Neural cell (in vitro differentiated cells): ENCODE measurements at regions not wholly inside any gene's neighbourhood (a gene's known extent, or its start where the extent isn't known, plus 50 kb on each side); places are given as distances from the start of the nearest gene placed in this dataset.
A peak's percentile ranks its signal among the peaks of the same experiment; 100 is the strongest.

ENCODE experiments used
- H2AFZ ChIP-seq: fragments of 200-600, 300-800 bp; sonication (generic), shearing (Covaris generic); 2 replicates; pipeline ENCODE4 v1.6.0; 2014; ENCODE audit warnings: low read depth, mild to moderate bottlenecking, antibody characterized with exemption, low read length, moderate library complexity
- H3F3A ChIP-seq: fragments of 200-600 bp; shearing (Covaris generic); 2 replicates; pipeline ENCODE4 v1.6.1; 2016; ENCODE audit warnings: mild to moderate bottlenecking, moderate library complexity, mixed read lengths, antibody characterized with exemption, low read length; ENCODE audit not compliant: insufficient read depth, poor library complexity, severe bottlenecking
- H3K27ac ChIP-seq: fragments of 200-600, 300-800 bp; sonication (generic), shearing (Covaris generic); 2 replicates; pipeline ENCODE4 v1.5.1; 2014; ENCODE audit warnings: mild to moderate bottlenecking, low read length, moderate library complexity
- H3K27me3 ChIP-seq: fragments of 300-800, 200-600 bp; sonication (generic), shearing (Covaris generic); 2 replicates; pipeline ENCODE4 v1.6.0; 2014; ENCODE audit warnings: mild to moderate bottlenecking, low read depth, low read length, moderate library complexity; ENCODE audit not compliant: insufficient read depth
- H3K36me3 ChIP-seq: fragments of 300-800, 200-600 bp; sonication (generic), shearing (Covaris generic); 2 replicates; pipeline ENCODE4 v1.5.1; 2014; ENCODE audit warnings: mild to moderate bottlenecking, antibody characterized with exemption, low read length, moderate library complexity; ENCODE audit not compliant: insufficient read depth
- H3K4me2 ChIP-seq: fragments of 300-800, 200-600 bp; sonication (generic), shearing (Covaris generic); 2 replicates; pipeline ENCODE4 v1.6.0; 2014; ENCODE audit warnings: mild to moderate bottlenecking, low read length
- H3K4me3 ChIP-seq: fragments of 300-800, 200-600 bp; sonication (generic), shearing (Covaris generic); 2 replicates; pipeline ENCODE4 v1.5.1; 2014; ENCODE audit warnings: mild to moderate bottlenecking, low read length, moderate library complexity
- H3K79me2 ChIP-seq: fragments of 200-600 bp; shearing (Covaris generic); replicated peaks from 2 replicates; pipeline ENCODE4 v1.6.0; 2014; ENCODE audit warnings: mild to moderate bottlenecking, low read length, moderate library complexity; ENCODE audit not compliant: insufficient read depth
- H3K9ac ChIP-seq: fragments of 300-800, 200-600 bp; sonication (generic), shearing (Covaris generic); 2 replicates; pipeline ENCODE4 v1.6.1; 2016; ENCODE audit warnings: mild to moderate bottlenecking, low read length, mixed read lengths
- H3K9me2 ChIP-seq: fragments of 200-600 bp; shearing (Covaris generic); 2 replicates; pipeline ENCODE4 v1.6.1; 2016; ENCODE audit warnings: mild to moderate bottlenecking, low read length, mixed read lengths; ENCODE audit not compliant: insufficient read depth
- H3K9me3 ChIP-seq: fragments of 200-600, 300-800 bp; sonication (generic), shearing (Covaris generic); 2 replicates; pipeline ENCODE4 v1.6.1; 2016; ENCODE audit warnings: mild to moderate bottlenecking, mixed run types, low read length, moderate library complexity, mixed read lengths
- H4K20me1 ChIP-seq: fragments of 200-600 bp; shearing (Covaris generic); 2 replicates; pipeline ENCODE4 v1.6.1; 2016; ENCODE audit warnings: mild to moderate bottlenecking, mixed run types; ENCODE audit not compliant: insufficient read depth
- EP300 ChIP-seq: fragments of 450-650 bp; conservative IDR thresholded peaks from 2 replicates; pipeline ENCODE4 v1.6.1; 2014; ENCODE audit warnings: antibody characterized with exemption, mild to moderate bottlenecking, moderate library complexity; ENCODE audit not compliant: poor library complexity, severe bottlenecking
- EZH2 ChIP-seq: fragments of 200-600, 300-800 bp; shearing (Covaris generic), sonication (generic); IDR thresholded peaks from 2 replicates; pipeline ENCODE4 v1.6.1; 2014; ENCODE audit warnings: antibody characterized with exemption, low read length, borderline replicate concordance, mild to moderate bottlenecking; ENCODE audit not compliant: insufficient read depth, poor library complexity, severe bottlenecking
- MXI1 ChIP-seq: fragments of 450-650 bp; conservative IDR thresholded peaks from 2 replicates; pipeline ENCODE4 v1.6.1; 2014; ENCODE audit warnings: antibody characterized with exemption, mild to moderate bottlenecking; ENCODE audit not compliant: poor library complexity, severe bottlenecking
- POLR2AphosphoS5 ChIP-seq: IDR thresholded peaks from 2 replicates; pipeline ENCODE4 v1.6.1; 2012
- RAD21 ChIP-seq: fragments of 450-650 bp; conservative IDR thresholded peaks from 2 replicates; pipeline ENCODE4 v1.6.1; 2014; ENCODE audit warnings: antibody characterized with exemption, mild to moderate bottlenecking, moderate library complexity
- SMC3 ChIP-seq: fragments of 450-650 bp; conservative IDR thresholded peaks from 2 replicates; pipeline ENCODE4 v1.6.1; 2014; ENCODE audit warnings: antibody characterized with exemption, mild to moderate bottlenecking, moderate library complexity; ENCODE audit not compliant: poor library complexity
- TAF1 ChIP-seq: IDR thresholded peaks from 2 replicates; pipeline ENCODE4 v1.6.1; 2012; ENCODE audit warnings: low read depth
- TF ChIP-seq, protein P1 (sequence below): IDR thresholded peaks from 2 replicates; pipeline ENCODE4 v1.6.1; 2012; ENCODE audit warnings: borderline replicate concordance
- TF ChIP-seq, protein P2 (sequence below): fragments of 450-650 bp; IDR thresholded peaks from 2 replicates; pipeline ENCODE4 v1.5.1; 2014; ENCODE audit warnings: antibody characterized with exemption, mild to moderate bottlenecking, moderate library complexity; ENCODE audit not compliant: poor library complexity, severe bottlenecking

GRCh38 chr20:48463916-48464315 lies 363.9 kb downstream of the PREX1 start:
- no peaks in the 10 kb centered on the region for H4K20me1 ChIP-seq
- H3F3A ChIP-seq = no peaks in the 10 kb centered on the region
- H3K27me3 ChIP-seq = no peaks in the 10 kb centered on the region
- H3K4me2 ChIP-seq = no peak overlapping the region
- H3K79me2 ChIP-seq = no peaks in the 10 kb centered on the region
- no peaks in the 10 kb centered on the region for H3K9me3 ChIP-seq
- no peaks in the 10 kb centered on the region for H3K36me3 ChIP-seq
- H3K9ac ChIP-seq = peak overlapping the region; percentile 47
- TF ChIP-seq POLR2AphosphoS5 (peak; percentile 43), RAD21 (no peak), EZH2 (no peak), MXI1 (no peak), SMC3 (peak; percentile 11), EP300 (peak; percentile 80), TAF1 (no peak)
- TF ChIP-seq, protein P1, sequence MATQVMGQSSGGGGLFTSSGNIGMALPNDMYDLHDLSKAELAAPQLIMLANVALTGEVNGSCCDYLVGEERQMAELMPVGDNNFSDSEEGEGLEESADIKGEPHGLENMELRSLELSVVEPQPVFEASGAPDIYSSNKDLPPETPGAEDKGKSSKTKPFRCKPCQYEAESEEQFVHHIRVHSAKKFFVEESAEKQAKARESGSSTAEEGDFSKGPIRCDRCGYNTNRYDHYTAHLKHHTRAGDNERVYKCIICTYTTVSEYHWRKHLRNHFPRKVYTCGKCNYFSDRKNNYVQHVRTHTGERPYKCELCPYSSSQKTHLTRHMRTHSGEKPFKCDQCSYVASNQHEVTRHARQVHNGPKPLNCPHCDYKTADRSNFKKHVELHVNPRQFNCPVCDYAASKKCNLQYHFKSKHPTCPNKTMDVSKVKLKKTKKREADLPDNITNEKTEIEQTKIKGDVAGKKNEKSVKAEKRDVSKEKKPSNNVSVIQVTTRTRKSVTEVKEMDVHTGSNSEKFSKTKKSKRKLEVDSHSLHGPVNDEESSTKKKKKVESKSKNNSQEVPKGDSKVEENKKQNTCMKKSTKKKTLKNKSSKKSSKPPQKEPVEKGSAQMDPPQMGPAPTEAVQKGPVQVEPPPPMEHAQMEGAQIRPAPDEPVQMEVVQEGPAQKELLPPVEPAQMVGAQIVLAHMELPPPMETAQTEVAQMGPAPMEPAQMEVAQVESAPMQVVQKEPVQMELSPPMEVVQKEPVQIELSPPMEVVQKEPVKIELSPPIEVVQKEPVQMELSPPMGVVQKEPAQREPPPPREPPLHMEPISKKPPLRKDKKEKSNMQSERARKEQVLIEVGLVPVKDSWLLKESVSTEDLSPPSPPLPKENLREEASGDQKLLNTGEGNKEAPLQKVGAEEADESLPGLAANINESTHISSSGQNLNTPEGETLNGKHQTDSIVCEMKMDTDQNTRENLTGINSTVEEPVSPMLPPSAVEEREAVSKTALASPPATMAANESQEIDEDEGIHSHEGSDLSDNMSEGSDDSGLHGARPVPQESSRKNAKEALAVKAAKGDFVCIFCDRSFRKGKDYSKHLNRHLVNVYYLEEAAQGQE = peak; percentile 40
- TF ChIP-seq, protein P2, sequence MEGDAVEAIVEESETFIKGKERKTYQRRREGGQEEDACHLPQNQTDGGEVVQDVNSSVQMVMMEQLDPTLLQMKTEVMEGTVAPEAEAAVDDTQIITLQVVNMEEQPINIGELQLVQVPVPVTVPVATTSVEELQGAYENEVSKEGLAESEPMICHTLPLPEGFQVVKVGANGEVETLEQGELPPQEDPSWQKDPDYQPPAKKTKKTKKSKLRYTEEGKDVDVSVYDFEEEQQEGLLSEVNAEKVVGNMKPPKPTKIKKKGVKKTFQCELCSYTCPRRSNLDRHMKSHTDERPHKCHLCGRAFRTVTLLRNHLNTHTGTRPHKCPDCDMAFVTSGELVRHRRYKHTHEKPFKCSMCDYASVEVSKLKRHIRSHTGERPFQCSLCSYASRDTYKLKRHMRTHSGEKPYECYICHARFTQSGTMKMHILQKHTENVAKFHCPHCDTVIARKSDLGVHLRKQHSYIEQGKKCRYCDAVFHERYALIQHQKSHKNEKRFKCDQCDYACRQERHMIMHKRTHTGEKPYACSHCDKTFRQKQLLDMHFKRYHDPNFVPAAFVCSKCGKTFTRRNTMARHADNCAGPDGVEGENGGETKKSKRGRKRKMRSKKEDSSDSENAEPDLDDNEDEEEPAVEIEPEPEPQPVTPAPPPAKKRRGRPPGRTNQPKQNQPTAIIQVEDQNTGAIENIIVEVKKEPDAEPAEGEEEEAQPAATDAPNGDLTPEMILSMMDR = no peak
- H3K27ac ChIP-seq = peak overlapping the region; percentile 59
- H3K9me2 ChIP-seq = no peaks in the 10 kb centered on the region
- no peak overlapping the region for H3K4me3 ChIP-seq
- H2AFZ ChIP-seq = no peak overlapping the region

GRCh38 chr20:48463096-48463720 lies 364.6 kb downstream of the PREX1 start:
- Histone ChIP-seq H3F3A (no peaks in the 10 kb centered on the region), H3K27me3 (no peaks in the 10 kb centered on the region), H2AFZ (no peak overlapping the region), H4K20me1 (no peaks in the 10 kb centered on the region), H3K4me3 (no peak overlapping the region), H3K79me2 (no peaks in the 10 kb centered on the region), H3K27ac (peak overlapping the region; percentile 59), H3K36me3 (no peaks in the 10 kb centered on the region), H3K9me2 (no peaks in the 10 kb centered on the region), H3K9me3 (no peaks in the 10 kb centered on the region), H3K4me2 (no peak overlapping the region), H3K9ac (peak overlapping the region; percentile 47)
- TF ChIP-seq, protein P2 = no peak
- TF ChIP-seq, protein P1 = no peak
- no peak for TF ChIP-seq SMC3
- no peak for TF ChIP-seq EP300
- no peak for TF ChIP-seq MXI1
- no peak for TF ChIP-seq EZH2
- TF ChIP-seq RAD21 = no peak
- TF ChIP-seq TAF1 = no peak
- TF ChIP-seq POLR2AphosphoS5 = no peak
